ENCODE measurements at regions not wholly inside any gene's neighbourhood (a gene's known extent, or its start where the extent isn't known, plus 50 kb on each side); places are given as distances from the start of the nearest gene placed in this dataset.
"Not testable (repeated sequence)": the region's sequence is repeated elsewhere in the genome, so short reads cannot be mapped to it uniquely, and the experiment has no call there.

- DNase-seq (ENCODE audit: low spot score): no peak
Observed at GRCh38 chr15:39503526-39503925, 77.4 kb upstream of the THBS1 start.

- DNase-seq (ENCODE audit: low spot score): no peak
Observed at GRCh38 chr15:39504808-39505207, 76.1 kb upstream of the THBS1 start.

GRCh38 chr15:39506146-39506545 is 74.7 kb upstream of the THBS1 start:
- no peak for DNase-seq (ENCODE audit: low spot score)

GRCh38 chr15:39508536-39508935 is 72.3 kb upstream of the THBS1 start:
- no peak for DNase-seq (ENCODE audit: low spot score)

- DNase-seq (ENCODE audit: low spot score): no peak
Observed at GRCh38 chr15:39510001-39510701, 70.7 kb upstream of the THBS1 start.

GRCh38 chr15:39511000-39511915 is 69.6 kb upstream of the THBS1 start:
- DNase-seq (ENCODE audit: low spot score): no peak

- no peak for DNase-seq (ENCODE audit: low spot score)
Observed at GRCh38 chr15:39511916-39512260, 69.0 kb upstream of the THBS1 start.

GRCh38 chr15:39512643-39513042 is 68.2 kb upstream of the THBS1 start:
- DNase-seq (ENCODE audit: low spot score): no peak

GRCh38 chr15:39513936-39514335 is 66.9 kb upstream of the THBS1 start:
- no peak for DNase-seq (ENCODE audit: low spot score)

GRCh38 chr15:39514933-39515332 is 65.9 kb upstream of the THBS1 start:
- DNase-seq (ENCODE audit: low spot score): no peak

GRCh38 chr15:39515765-39516164 is 65.1 kb upstream of the THBS1 start:
- DNase-seq (ENCODE audit: low spot score): no peak

- no peak for DNase-seq (ENCODE audit: low spot score)
Observed at GRCh38 chr15:39517122-39517855, 63.6 kb upstream of the THBS1 start.

- DNase-seq (ENCODE audit: low spot score): not testable (repeated sequence)
Observed at GRCh38 chr15:39523968-39524367, 56.9 kb upstream of the THBS1 start.

- no peak for DNase-seq (ENCODE audit: low spot score)
Observed at GRCh38 chr15:39529457-39529856, 51.4 kb upstream of the THBS1 start.

- no peak for DNase-seq (ENCODE audit: low spot score)
Observed at GRCh38 chr15:39530480-39531342, 50.2 kb upstream of the THBS1 start.

All from pons (tissue), 1 donor.